CD4-positive, alpha-beta T cell treated with Interleukin-10 for 1 hour (primary cell): ENCODE measurements at regions not wholly inside any gene's neighbourhood (a gene's known extent, or its start where the extent isn't known, plus 50 kb on each side); places are given as distances from the start of the nearest gene placed in this dataset.
"Not testable (repeated sequence)": the region's sequence is repeated elsewhere in the genome, so short reads cannot be mapped to it uniquely, and the experiment has no call there.

ENCODE experiments used
- DNase-seq: peaks from one replicate; pipeline ENCODE4 v3.0.0-alpha.2; 2020

DNA sequence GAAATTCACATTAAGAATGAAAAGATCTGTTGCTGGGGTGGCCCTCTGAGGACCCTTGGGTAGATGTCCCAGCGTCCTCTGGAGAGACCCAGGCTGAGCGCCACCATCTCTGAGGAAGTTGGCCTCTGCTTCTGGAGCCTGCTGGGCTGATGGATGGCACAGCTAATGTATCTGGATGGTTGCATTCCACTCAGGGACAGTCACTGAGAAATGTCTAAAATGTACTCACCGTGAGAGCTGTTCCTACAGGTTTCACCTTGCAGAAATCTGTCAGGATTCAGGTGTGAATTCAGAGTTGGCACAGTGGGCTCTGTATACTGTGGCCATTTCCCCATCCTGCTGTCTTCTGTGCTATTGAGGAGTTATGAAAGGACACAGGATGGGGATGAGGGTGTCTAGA is 247.2 kb downstream of the AACS start:
- DNase-seq, result no peak

DNA sequence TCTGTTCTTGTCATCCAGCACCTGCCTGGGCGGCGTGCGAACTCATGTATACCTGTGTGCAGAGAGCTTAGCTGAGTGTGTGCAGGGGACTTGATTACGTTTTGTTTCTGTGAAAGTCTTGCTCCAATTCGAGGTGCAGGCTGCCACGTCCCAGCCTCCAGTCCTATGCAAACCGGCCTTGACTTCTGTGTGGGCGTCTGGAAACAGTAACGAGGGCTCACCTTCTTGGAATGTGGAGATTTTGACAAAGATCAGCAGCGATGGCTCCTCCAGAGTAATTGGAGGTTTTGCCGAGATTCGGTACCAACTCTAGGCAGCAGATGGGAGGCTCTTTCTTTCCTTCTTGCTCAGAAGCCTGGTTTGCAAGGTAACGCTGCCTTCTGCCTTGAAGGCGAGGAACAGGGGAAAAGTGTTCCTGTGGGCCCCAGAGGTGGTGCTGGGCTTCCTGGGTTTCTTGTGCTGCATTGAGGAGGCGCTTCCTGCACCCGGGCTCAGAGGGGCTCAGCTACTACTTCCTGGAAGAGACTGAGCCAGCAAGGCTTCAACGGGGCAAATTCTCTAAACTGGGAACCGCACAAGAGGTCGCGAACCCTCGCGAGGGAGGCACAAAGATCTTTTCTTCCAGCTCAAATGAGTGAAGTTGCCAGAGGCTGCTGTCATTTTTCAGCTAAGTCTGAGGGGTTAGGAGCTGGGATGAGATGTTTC is 249.0 kb downstream of the AACS start:
- no peak for DNase-seq

DNA sequence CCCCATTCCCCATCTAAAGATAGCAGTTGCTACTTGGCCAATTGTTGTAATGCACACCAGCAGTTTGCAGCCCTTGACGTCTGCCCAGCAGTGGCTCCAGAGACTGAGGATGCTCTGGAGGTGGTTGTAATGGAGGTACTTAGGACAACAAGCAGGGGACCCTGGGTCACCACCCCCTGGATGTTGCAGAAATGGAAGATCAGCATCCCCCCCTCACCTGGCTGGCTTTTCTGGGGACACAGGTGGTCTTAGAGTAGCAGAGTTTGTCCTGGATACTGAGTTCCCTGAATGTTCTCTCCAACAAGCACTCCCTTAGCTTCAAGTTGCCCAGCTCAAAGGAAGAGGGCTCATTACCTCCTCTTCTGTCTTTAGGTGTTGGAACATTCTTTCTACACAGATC is 250.5 kb downstream of the AACS start:
- no peak for DNase-seq

DNA sequence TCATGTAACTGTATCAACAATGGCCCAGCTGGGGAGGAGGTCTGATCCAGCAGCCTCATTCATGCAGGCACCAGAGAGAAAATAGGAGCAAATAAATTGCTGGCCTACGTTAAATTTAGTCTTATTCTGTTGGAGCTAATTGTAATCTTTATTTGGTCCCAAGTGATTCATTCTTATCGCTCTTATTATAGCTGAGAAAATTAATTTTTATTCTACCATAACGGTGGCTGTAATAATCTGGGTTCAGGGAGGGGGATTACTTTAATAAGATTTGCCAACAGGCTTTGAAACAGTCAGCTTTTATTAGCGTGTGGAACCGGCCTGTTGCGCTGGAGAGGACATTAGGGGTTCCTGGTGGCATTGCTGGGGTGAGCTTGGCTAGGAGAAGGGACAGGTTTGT is 254.9 kb downstream of the AACS start:
- DNase-seq, result no peak

DNA sequence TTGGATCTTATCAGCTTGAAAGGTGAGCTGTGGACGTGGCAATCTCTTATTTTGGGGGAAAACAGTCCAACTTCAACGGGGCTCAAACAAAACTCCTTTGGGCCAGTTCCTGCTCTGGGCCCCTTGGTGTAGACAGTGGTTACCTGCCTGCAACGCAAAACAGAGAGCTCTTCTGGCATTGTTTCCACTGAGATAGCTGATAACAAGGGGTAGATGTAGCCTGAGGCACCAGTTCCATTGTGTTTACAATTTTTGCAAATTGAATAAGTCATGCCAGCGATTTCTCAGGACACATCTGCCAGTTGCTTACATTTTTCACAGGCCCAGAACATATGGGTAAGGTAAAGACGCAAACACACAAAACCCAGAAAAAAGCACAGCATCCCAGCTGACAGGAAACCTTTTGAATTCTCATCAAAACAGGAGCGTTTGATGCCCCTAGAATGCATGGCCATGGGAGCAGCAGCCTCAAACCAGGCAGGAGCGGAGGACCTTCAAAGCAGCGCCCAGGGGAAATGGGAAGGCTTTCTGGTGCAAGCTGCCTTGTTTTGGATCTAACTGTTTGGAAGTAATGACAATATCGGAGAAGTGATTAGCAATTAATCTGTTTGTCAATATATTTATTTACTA is 259.7 kb downstream of the AACS start:
- no peak for DNase-seq

DNA sequence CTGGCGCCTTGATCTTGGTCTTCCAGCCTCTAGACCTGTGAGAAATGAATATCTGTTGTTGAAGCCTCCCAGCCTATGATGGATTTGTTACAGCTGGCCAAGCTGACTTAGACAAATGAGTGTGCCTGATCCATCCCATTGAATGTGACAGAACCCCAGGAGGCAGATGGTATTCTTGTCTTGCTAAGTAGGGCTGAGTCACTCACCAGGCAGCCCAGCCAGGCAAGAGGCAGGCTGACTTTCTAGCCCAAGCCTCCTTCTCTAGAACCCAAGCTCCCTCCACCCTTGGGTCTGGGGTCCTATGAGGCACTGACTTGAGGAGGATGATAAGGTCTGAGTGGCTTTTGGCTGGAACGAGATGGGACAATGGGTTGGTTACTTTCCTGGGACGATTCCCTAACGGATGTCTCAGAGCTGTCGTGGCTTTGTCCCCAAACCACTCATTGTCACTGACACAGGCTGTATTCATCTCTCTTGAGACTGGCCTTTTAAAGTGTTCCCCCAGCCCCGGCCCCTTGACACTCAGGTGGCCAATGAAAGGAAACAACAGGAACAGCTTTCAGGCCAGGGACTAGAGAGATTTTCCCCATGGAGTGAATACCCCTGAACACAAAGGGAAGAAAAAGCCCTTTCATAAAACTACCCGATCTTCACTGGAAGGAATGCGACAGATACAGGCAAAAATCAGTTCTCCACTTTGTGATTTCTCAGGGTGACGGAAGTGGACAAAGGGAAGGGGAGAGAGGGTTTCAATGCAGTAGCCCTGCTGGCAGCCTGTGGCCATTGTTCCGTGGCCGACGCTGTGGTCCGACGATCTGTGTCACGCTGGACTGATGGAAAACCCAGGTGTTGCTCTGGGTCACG is 264.2 kb downstream of the AACS start:
- DNase-seq, result no peak

DNA sequence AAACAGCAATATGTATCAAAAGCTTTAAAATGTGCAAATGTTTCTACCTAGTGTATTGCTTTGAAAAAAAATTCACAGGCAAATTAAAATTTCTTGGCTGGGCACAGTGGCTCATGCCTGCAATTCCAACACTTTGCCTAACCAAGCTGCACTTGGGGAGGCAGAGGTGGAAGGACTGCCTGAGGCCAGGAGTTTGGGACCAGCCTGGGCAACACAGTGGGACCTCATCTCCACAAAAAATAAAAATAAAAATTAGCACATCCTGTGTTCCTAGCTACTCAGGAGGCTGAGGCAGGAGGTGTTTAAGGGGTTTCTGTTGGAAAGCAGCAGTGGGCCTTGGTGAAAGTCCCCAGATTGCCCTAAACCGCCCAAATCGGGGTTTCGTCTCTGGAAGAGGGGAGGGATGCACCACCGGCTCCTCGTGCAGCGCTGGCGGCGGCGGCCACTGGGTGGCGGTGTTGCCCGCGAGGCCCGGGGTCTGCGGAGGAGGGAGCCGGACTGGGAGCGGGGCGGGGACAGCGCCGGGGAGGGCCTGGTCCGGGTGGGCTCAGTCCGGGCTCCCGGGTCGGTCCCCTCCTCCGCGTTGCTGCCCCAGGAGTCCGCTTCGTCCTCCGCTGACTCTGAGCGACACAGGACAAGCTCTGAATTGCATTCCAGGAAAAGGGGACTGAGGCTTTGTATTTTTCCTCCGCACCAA is 265.6 kb downstream of the AACS start:
- peak; percentile 24 for DNase-seq

DNA sequence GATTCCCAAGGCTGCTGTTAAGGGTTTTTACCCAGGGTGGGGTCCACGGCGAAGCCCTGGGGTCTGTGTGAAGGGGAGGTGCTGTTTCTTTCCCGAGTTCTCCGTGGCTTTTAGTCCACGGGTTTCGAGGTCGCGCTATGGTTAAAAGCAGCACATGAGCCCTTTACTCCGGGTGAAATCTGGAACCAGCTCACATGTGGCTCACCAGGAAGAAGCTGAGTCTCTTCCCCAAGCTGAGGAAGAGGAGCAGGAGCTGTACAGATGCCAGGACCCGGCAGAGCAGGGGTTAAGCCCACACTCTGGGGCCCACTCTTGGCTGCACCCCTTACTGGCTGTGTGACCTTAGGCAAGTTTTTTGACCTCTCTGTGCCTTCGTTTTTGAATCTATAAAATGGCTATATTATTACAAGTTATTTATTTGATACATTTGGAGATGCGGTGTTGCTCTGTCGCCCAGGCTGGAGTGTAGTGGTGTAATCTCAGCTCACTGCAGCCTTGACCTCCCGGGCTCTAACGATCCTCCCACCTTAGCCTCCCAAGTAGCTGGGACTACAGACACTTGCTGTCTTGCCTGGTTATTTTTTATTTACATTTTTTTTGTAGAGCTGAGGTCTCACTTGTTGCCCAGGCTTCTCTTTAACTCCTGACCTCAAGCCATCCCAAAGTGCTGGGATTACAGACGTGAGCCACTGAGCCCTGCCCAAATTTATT is 266.3 kb downstream of the AACS start:
- no peak for DNase-seq

DNA sequence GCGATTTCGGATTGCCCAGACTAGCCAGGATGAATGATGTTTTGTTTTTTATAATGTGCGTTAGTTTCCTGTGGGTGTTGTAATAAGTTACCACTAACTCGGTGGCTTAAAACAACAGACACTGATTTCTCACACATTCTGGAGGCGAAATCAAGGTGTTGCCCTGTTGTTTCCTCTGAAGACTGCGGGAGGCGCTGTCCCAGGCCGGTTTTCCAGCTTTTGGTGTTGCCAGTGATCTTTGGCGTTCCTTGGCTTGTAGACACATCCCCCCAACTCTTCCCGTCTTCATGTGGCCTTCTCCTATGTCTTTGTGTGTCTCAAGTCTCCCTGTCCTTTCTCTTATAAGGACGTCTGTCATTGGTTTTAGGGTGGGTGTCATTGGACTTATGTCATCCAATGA is 267.7 kb downstream of the AACS start:
- DNase-seq, result no peak

DNA sequence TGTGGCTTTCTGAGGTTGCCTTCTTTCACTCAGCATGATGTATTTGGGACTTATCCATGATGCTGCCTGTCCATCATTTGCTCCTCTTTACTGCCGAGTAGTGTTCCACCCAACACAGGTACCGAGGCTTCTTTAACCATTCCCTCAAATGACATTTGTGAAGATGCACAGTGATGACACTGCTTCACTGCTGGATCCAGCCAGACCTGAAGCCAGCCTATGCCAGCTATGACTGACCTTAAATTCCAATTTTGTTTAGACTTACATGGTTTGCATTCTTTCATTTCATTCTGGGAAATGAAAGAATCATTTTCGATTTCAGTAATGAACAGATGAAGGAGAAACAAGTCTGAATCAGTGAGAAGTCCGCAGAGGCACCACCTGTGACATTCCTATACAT is 271.0 kb downstream of the AACS start:
- no peak for DNase-seq

DNA sequence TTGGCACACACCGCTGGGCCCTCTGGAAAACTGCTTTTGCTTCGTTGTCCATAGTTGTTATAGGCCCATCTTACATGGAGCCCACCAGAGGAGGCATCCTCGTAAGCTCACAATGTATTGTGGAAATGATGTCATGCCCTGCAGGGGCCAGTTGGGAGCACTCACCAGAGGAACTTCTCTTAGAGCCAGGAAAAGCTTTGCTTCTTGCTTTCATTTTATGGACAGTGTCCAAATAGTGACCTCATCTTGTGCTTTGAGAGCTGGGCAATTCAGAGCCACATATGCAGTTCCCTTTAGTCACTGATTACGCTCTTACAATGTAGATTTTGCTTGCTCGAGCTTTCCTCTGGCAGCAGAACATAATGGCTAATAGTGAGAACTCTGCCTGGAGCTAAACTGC is 275.6 kb downstream of the AACS start:
- DNase-seq, result no peak

DNA sequence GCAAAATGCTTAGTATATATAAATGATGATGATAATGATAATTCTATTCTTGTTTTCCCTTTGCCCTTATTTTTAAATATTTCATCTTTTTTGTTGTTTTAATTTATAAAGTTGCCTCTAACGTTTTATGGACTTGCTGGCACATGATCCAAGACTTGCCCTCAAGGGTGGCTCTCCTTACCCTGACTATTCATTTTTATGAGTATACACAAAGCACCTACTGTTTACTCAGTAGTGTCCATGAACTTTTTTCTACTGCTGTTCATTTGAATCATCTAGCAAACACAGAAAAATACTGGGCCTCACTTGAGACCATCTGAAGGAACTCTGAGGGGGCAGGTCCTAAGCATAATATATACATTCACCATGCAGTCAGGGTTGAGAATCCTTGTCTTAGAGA is 276.2 kb downstream of the AACS start:
- DNase-seq, result no peak

DNA sequence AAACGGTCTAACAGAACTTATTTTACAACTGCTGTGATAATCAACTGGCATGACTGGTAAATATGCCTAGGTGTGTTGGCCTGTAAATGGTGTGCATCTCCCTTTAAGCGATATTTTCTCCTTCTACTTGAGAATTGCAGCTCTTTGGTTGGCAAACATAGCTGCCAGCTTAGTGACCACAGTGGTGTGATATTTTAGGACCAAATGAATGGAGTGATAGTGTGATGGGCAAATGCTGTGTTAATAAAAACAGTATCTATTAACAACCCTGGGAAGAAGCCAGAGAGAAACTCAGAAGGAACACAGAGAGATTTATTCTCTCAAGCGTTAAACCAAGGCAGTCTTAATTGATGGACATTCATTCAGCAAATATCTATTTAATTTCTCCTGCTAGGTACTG is 278.4 kb downstream of the AACS start:
- no peak for DNase-seq

DNA sequence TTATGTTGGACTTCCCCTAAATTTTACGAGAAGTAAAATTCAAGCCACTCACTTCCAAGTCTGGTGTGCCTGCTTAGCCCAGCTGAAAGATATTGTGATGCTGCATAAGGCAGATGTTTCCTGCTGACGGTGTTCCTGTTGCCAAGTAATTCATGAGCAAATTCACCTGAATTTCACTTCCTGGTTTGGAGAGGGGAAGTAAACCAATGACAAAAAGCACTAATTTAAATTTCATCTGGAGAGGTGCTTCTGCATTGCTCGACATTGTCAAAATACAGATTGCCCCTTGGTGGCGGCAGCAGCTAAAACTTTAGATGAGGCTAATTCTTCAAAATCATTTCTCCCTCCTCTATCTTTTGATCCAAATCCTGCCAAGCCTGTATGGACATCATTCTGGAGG is 281.1 kb downstream of the AACS start:
- DNase-seq, result no peak

DNA sequence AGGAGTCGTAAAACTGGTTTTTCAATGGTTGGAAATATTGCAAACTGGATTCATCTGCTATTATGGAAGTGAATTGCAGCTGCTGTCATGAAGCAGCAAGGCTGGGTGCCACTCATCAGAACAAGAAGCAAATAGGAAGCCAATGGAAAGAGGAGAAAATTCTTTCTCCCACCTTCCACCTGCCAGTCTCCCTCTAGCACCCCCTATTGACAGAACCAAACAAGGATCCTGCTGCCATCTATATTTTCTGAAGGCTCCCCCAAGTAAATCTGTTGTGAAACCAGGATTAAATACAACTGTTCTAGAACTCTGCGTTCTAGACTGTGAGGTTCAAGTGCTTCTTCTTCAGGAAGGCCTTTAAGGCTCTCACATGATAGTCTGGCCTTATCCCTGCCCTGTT is 286.6 kb downstream of the AACS start:
- no peak for DNase-seq

DNA sequence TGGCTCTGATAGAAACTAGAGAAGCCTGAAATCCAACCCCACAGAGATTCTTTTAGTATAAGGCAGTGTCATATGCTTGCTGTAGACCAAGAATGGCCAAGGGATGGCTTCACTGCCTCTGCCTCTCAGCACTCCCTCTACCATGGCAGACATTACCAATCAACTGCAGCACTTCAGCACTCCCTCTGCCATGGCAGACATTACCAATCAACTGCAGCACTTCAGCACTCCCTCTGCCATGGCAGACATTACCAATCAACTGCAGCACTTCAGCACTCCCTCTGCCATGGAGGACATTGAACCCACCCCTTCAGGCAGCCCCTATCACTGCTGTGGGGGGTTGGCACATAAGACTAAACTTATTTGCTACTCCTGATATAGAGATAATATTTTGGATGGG is 287.8 kb downstream of the AACS start:
- DNase-seq, result not testable (repeated sequence)

DNA sequence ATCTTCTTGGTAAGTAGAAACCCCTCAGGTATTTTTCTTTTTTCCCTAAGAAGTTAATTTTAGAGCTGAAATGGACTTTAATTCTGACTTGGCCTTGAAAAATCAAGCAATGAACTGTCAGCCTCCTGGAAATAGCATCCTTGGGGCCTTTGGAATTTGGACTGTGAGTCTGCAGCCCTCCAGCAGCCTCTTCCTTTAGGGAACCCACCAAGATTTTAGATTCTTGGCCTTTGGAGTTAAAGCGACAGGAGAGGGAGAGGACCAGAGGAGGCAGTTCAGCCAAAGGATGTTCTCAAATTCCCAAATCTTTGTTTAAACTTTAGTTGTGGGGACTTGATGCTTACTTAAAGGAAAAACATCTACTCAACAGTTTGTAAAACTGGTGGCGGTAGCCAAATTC is 288.6 kb downstream of the AACS start:
- DNase-seq, result no peak

DNA sequence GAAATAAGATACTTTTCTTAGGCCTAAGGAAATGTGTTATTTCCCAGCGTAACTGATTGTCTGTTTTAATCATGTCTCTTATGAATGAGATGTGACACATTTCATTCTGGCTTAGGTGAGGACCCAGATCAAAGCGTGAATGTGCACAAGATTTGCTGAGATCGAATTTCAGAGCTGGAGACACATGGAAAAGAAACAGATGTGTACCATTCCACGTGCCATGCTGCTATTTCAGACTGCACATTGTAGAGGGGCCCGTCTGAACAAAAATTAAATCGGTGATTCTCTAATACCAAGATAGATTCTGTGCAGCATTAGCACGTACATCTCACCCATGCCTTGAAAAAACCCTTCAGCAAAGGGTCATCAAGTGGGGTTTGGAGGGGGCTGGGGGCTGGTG is 290.4 kb downstream of the AACS start:
- DNase-seq, result no peak

DNA sequence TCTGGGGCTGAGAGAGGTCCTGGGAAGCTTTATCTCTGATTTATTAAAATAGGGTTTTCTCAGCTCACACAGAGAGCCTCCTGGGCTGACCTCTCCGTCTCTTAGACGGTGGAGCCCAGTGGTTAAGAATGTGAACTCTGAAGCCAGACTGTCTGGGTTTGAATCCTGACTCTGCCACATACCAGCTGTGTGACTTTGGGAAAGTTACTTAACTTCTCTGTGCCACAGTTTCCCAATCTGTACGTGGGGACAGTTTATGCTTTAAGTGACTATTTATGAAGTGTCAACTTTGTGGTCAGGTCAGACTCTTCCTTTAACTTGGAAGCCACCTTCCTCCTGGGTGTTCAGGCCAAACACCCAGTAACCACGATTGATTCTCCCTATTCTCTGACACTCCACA is 290.9 kb downstream of the AACS start:
- no peak for DNase-seq

DNA sequence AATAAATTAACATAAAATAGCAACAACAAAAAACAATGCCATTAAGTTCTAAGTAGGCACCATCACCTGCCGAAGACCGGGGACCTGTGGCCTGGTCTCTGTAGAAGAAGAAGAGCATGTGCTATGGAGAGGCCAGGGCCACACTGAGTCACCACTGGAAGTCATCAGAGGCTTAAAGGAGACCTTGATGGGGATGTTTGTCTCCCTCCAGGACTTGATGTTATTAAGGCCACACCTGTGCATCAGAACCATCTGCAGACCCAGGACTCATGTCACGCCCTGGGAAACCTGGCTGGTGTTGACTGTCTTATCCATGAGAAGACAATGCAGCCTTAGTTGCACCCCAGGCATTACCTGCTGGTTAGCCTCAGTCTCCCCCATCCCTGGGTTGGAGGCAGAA is 292.3 kb downstream of the AACS start:
- DNase-seq, result no peak

DNA sequence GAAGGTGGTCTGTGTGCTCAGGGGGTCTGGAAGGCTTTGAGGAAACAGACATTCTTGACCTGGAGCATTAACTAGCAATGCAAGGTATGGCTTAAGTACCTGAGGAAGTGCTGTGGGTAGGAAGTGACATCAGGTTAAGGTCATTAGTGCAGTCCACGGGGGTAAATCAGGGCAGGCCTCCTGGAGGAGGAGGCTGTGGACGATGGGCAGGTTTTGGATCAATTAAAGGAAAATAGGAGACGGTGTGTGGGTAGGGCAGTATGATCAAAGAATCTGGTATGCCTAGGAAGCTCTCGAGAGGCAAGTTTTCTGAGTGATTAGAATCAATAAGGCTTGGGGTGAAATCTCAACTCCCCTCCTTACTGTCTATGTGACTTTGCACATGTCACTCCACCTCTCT is 295.3 kb downstream of the AACS start:
- no peak for DNase-seq

DNA sequence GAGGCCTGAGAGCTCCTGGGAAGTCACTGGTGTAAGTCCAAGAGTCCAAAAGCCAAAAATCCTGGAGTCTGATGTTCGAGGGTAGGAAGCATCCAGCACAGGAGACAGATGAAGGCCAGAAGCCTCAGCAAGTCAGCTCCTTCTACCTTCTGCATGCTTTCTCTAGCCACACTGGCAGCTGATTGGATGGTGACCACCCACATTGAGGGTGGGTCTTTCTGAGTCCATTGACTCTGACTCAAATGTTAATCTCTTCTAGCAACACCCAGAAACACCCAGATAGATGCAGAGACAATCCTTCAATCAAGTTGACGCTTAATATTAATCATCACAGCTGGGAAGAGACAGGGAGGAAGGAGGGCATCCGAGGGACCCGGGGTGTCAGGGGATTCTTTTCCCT is 305.8 kb downstream of the AACS start:
- DNase-seq, result no peak

DNA sequence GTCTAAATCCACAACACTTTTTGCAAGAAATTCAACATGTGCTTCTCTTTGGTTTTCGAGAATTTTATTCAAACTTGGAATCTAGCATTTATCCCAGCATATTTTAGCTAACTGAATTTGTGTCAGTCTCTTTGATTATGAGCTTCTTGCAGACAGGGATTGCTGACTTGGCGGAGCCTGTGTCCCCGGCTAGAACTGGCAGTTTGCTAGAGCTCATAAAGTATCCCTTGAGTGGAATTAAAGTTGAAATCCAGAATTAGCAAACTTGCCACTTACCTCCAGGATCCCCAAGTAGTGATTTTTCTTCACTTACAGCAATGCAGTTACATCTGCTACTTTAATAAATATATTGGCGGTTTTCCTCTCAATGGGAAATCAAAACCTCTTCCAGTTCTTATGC is 306.9 kb downstream of the AACS start:
- DNase-seq, result no peak
